K562 (cell line): ENCODE measurements at regions not wholly inside any gene's neighbourhood (a gene's known extent, or its start where the extent isn't known, plus 50 kb on each side); places are given as distances from the start of the nearest gene placed in this dataset.

Experiments used
- ARID1B ChIP-seq: fragments of 450-650 bp; IDR thresholded peaks from 2 replicates; pipeline ENCODE4 v1.6.1; 2016; ENCODE audit warnings: antibody characterized with exemption, mild to moderate bottlenecking, inconsistent platforms
- BCOR ChIP-seq: fragments of 450-650 bp; IDR thresholded peaks from 2 replicates; pipeline ENCODE4 v1.6.1; 2016
- ERF ChIP-seq: fragments of 450-650 bp; formaldehyde crosslinking; IDR thresholded peaks from 2 replicates; pipeline ENCODE4 v1.4.0; 2020; ENCODE audit warnings: mild to moderate bottlenecking, mixed read lengths
- FOXM1 ChIP-seq, 2 experiments: fragments of 450-650 bp in 1 of 2; sonication (generic) in 1 of 2; formaldehyde crosslinking in 1 of 2; IDR thresholded peaks; 2 replicates each; pipeline versions ENCODE4 v1.6.1 to v1.9.0; 2017 to 2022; ENCODE audit warnings: low read depth in 2 of 2, mild to moderate bottlenecking in 2 of 2, missing genetic modification reagents in 1 of 2, moderate library complexity in 1 of 2
- GABPA ChIP-seq: fragments of 200-800 bp; sonication (Bioruptor generic); conservative IDR thresholded peaks from 2 replicates; pipeline ENCODE4 v1.6.1; 2016; ENCODE audit warnings: low read depth, missing genetic modification characterization, missing compliant biosample characterization
- GATAD2A ChIP-seq: fragments of 450-650 bp; IDR thresholded peaks from 2 replicates; pipeline ENCODE4 v1.6.1; 2017
- HEY1 ChIP-seq: fragments of 250-450 bp; sonication (Bioruptor Pico); IDR thresholded peaks from 2 replicates; pipeline ENCODE4 v1.5.0; 2020; ENCODE audit warnings: mild to moderate bottlenecking, moderate library complexity, borderline replicate concordance
- ZNF232 ChIP-seq: sonication (generic); formaldehyde crosslinking; IDR thresholded peaks from 2 replicates; pipeline ENCODE4 v1.8.0; 2022; ENCODE audit warnings: mild to moderate bottlenecking, missing genetic modification reagents
- ZNF584 ChIP-seq: fragments of 200-800 bp; sonication (Bioruptor generic); IDR thresholded peaks from 2 replicates; pipeline ENCODE4 v1.6.1; 2016; ENCODE audit warnings: low read depth, mild to moderate bottlenecking, missing genetic modification characterization, missing compliant biosample characterization
- TF ChIP-seq, protein P1 (sequence below): fragments of 450-650 bp; IDR thresholded peaks from 2 replicates; pipeline ENCODE4 v1.7.1; 2018; ENCODE audit warnings: mild to moderate bottlenecking, low read depth; ENCODE audit not compliant: partially characterized antibody
- TF ChIP-seq, protein P2 (sequence below), 2 experiments: fragments of 450-650 bp; formaldehyde crosslinking in 1 of 2; IDR thresholded peaks; 2 replicates each; pipeline versions ENCODE4 v1.4.0 to v1.6.1; 2014 to 2020; ENCODE audit warnings: mild to moderate bottlenecking in 2 of 2, borderline replicate concordance in 1 of 2, low read depth in 1 of 2

GRCh38 chr4:32672359-32672758, 1952.2 kb downstream of the PCDH7 start (continued):
- no peak for TF ChIP-seq ZNF232 (CRISPR knock-in tag)
- TF ChIP-seq GABPA (tag), result no peak
- TF ChIP-seq GATAD2A, result no peak
- TF ChIP-seq, protein P1, sequence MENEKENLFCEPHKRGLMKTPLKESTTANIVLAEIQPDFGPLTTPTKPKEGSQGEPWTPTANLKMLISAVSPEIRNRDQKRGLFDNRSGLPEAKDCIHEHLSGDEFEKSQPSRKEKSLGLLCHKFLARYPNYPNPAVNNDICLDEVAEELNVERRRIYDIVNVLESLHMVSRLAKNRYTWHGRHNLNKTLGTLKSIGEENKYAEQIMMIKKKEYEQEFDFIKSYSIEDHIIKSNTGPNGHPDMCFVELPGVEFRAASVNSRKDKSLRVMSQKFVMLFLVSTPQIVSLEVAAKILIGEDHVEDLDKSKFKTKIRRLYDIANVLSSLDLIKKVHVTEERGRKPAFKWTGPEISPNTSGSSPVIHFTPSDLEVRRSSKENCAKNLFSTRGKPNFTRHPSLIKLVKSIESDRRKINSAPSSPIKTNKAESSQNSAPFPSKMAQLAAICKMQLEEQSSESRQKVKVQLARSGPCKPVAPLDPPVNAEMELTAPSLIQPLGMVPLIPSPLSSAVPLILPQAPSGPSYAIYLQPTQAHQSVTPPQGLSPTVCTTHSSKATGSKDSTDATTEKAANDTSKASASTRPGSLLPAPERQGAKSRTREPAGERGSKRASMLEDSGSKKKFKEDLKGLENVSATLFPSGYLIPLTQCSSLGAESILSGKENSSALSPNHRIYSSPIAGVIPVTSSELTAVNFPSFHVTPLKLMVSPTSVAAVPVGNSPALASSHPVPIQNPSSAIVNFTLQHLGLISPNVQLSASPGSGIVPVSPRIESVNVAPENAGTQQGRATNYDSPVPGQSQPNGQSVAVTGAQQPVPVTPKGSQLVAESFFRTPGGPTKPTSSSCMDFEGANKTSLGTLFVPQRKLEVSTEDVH, result no peak
- no peak for TF ChIP-seq ARID1B
- TF ChIP-seq ERF (CRISPR knock-in tag), result no peak
- TF ChIP-seq, protein P2, sequence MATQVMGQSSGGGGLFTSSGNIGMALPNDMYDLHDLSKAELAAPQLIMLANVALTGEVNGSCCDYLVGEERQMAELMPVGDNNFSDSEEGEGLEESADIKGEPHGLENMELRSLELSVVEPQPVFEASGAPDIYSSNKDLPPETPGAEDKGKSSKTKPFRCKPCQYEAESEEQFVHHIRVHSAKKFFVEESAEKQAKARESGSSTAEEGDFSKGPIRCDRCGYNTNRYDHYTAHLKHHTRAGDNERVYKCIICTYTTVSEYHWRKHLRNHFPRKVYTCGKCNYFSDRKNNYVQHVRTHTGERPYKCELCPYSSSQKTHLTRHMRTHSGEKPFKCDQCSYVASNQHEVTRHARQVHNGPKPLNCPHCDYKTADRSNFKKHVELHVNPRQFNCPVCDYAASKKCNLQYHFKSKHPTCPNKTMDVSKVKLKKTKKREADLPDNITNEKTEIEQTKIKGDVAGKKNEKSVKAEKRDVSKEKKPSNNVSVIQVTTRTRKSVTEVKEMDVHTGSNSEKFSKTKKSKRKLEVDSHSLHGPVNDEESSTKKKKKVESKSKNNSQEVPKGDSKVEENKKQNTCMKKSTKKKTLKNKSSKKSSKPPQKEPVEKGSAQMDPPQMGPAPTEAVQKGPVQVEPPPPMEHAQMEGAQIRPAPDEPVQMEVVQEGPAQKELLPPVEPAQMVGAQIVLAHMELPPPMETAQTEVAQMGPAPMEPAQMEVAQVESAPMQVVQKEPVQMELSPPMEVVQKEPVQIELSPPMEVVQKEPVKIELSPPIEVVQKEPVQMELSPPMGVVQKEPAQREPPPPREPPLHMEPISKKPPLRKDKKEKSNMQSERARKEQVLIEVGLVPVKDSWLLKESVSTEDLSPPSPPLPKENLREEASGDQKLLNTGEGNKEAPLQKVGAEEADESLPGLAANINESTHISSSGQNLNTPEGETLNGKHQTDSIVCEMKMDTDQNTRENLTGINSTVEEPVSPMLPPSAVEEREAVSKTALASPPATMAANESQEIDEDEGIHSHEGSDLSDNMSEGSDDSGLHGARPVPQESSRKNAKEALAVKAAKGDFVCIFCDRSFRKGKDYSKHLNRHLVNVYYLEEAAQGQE (IDR thresholded peaks at IDR 0.05; ENCODE audit: borderline replicate concordance), result no peak
- TF ChIP-seq, protein P2 (CRISPR knock-in tag; IDR thresholded peaks at IDR 0.05; ENCODE audit: low read depth), result no peak
- TF ChIP-seq FOXM1 (IDR thresholded peaks at IDR 0.05; ENCODE audit: low read depth), result no peak
- TF ChIP-seq FOXM1 (CRISPR knock-in tag; IDR thresholded peaks at IDR 0.05; ENCODE audit: low read depth), result no peak
- no peak for TF ChIP-seq ZNF584 (CRISPR knock-in tag)
- no peak for TF ChIP-seq HEY1 (CRISPR knock-in tag)
- no peak for TF ChIP-seq BCOR
